HCT116 (cell line): ENCODE measurements at regions not wholly inside any gene's neighbourhood (a gene's known extent, or its start where the extent isn't known, plus 50 kb on each side); places are given as distances from the start of the nearest gene placed in this dataset.

Experiments
- ATAC-seq: fragments of 200-7000 bp; cut with Tn5 transposase; 2 replicates; pipeline ENCODE4 v1.9.1; 2020; ENCODE audit warnings: mild to moderate bottlenecking, moderate library complexity
- BruUV-seq: library from RNA; stranded (reverse); fragments of 400-500 nt; replicated peaks from 2 replicates; lab custom pipeline; 2021; lab: Mats Ljungman, UMichigan
- CTCF ChIA-PET: fragments of 300-600 bp; sonication (Branson Sonifier 250); formaldehyde crosslinking; loops from one replicate; lab custom pipeline; 2021; ENCODE audit warnings: antibody characterized with exemption; lab: Charles Lee
- POLR2A ChIA-PET: fragments of 300-600, 350-600 bp; sonication (Branson Sonifier 250); formaldehyde crosslinking; loops from one replicate; lab custom pipeline; 2021; ENCODE audit warnings: antibody characterized with exemption; lab: Charles Lee
- RAD21 ChIA-PET, 2 experiments: fragments of 300-600 bp; sonication (Branson Sonifier 250); formaldehyde crosslinking; loops; one replicate each; lab custom pipeline; 2023; ENCODE audit warnings: low total read pairs in 2 of 2; ENCODE audit not compliant: uncharacterized antibody in 2 of 2, unreplicated experiment in 2 of 2, low non-redundant PET in 1 of 2; lab: Charles Lee
- DNase-seq: peaks from one replicate; pipeline ENCODE4 v3.0.0-alpha.2; 2010; ENCODE audit warnings: low read depth, low spot score
- H2AFZ ChIP-seq: fragments of 200-600 bp; shearing (Covaris generic), sonication (generic); 2 replicates; pipeline ENCODE4 v1.6.1; 2017; ENCODE audit warnings: low read depth, mixed run types, mixed read lengths, antibody characterized with exemption, low read length; ENCODE audit not compliant: poor library complexity, severe bottlenecking
- H3K27ac ChIP-seq: 2 replicates; pipeline ENCODE4 v1.5.1; 2012; ENCODE audit warnings: low read depth, low read length
- H3K27me3 ChIP-seq: fragments of 200-600 bp; sonication (generic); 2 replicates; pipeline ENCODE4 v1.6.1; 2016; ENCODE audit warnings: mixed run types, low read length, mixed read lengths; ENCODE audit not compliant: insufficient read depth
- H3K36me3 ChIP-seq, 2 experiments: fragments of 200-500 bp in 1 of 2; fragments of 200-600 bp in 1 of 2; sonication (Bioruptor generic) in 1 of 2; sonication (generic) in 1 of 2; 2 replicates each; pipeline versions ENCODE4 v1.5.1 to v1.6.1; 2014 to 2016; ENCODE audit warnings: low read length in 2 of 2, inconsistent platforms in 1 of 2, mixed read lengths in 1 of 2, mixed run types in 1 of 2; ENCODE audit not compliant: insufficient read depth in 2 of 2, control insufficient read depth in 1 of 2
- H3K4me1 ChIP-seq, 2 experiments: fragments of 200-600 bp in 1 of 2; sonication (generic) in 1 of 2; 2 replicates each; pipeline versions ENCODE4 v1.5.1 to v1.6.1; 2012 to 2017; ENCODE audit warnings: low read length in 2 of 2, inconsistent platforms in 1 of 2, mild to moderate bottlenecking in 1 of 2, mixed read lengths in 1 of 2, mixed run types in 1 of 2, moderate library complexity in 1 of 2; ENCODE audit not compliant: insufficient read depth in 2 of 2, control insufficient read depth in 1 of 2
- H3K4me2 ChIP-seq: fragments of 200-600 bp; sonication (generic); 2 replicates; pipeline ENCODE4 v1.6.1; 2017; ENCODE audit warnings: mixed run types, low read length, mixed read lengths
- H3K4me3 ChIP-seq, 2 experiments: fragments of 200-600 bp in 1 of 2; sonication (generic) in 1 of 2; replicated peaks in 1 of 2; 2 replicates each; pipeline ENCODE4 v1.5.1; 2011 to 2016; ENCODE audit warnings: low read length in 2 of 2, control low read depth in 1 of 2, low read depth in 1 of 2, mild to moderate bottlenecking in 1 of 2, mixed read lengths in 1 of 2, mixed run types in 1 of 2
- H3K79me2 ChIP-seq: fragments of 200-600 bp; sonication (generic); 2 replicates; pipeline ENCODE4 v1.6.1; 2017; ENCODE audit warnings: mild to moderate bottlenecking, mixed run types, low read length, moderate library complexity, mixed read lengths; ENCODE audit not compliant: insufficient read depth
- H3K9ac ChIP-seq: fragments of 200-600 bp; sonication (generic); 2 replicates; pipeline ENCODE4 v1.6.1; 2016; ENCODE audit warnings: low read length, mixed read lengths
- H3K9me2 ChIP-seq: fragments of 200-600 bp; sonication (generic), shearing (Covaris generic); 2 replicates; pipeline ENCODE4 v1.6.1; 2017; ENCODE audit warnings: mixed run types, mild to moderate bottlenecking, moderate library complexity; ENCODE audit not compliant: insufficient read depth
- H3K9me3 ChIP-seq, 2 experiments: fragments of 200-500 bp in 1 of 2; fragments of 200-600 bp in 1 of 2; sonication (Bioruptor generic) in 1 of 2; sonication (generic) in 1 of 2; 2 replicates each; pipeline ENCODE4 v1.6.1; 2014 to 2017; ENCODE audit warnings: low read length in 2 of 2, mixed read lengths in 2 of 2, inconsistent platforms in 1 of 2, low read depth in 1 of 2, mild to moderate bottlenecking in 1 of 2, mixed run types in 1 of 2, moderate library complexity in 1 of 2; ENCODE audit not compliant: control insufficient read depth in 1 of 2, insufficient read depth in 1 of 2
- H4K20me1 ChIP-seq: fragments of 200-600 bp; sonication (generic), shearing (Covaris generic); 2 replicates; pipeline ENCODE4 v1.6.1; 2017; ENCODE audit warnings: mixed run types, mild to moderate bottlenecking, moderate library complexity; ENCODE audit not compliant: insufficient read depth
- EGR1 ChIP-seq: IDR thresholded peaks from 2 replicates; pipeline ENCODE4 v1.6.1; 2012; ENCODE audit warnings: low read depth
- ELF1 ChIP-seq: IDR thresholded peaks from 2 replicates; pipeline ENCODE4 v1.6.1; 2012; ENCODE audit warnings: low read depth, borderline replicate concordance
- EZH2 ChIP-seq: fragments of 200-600 bp; sonication (generic); IDR thresholded peaks from 2 replicates; pipeline ENCODE4 v1.6.1; 2017; ENCODE audit warnings: antibody characterized with exemption, mixed run types
- EZH2phosphoT487 ChIP-seq: fragments of 200-600 bp; IDR thresholded peaks from 2 replicates; pipeline ENCODE4 v1.6.1; 2018; ENCODE audit warnings: antibody characterized with exemption, borderline replicate concordance
- JUND ChIP-seq: IDR thresholded peaks from 2 replicates; pipeline ENCODE4 v1.6.1; 2012
- POLR2AphosphoS5 ChIP-seq: IDR thresholded peaks from 2 replicates; pipeline ENCODE4 v1.6.1; 2011; ENCODE audit warnings: mild to moderate bottlenecking, low read depth, low read length, moderate library complexity
- RAD21 ChIP-seq: IDR thresholded peaks from 2 replicates; pipeline ENCODE4 v1.6.1; 2012; ENCODE audit warnings: low read depth, mild to moderate bottlenecking
- SIN3A ChIP-seq: IDR thresholded peaks from 2 replicates; pipeline ENCODE4 v1.6.1; 2012; ENCODE audit warnings: low read depth
- SP1 ChIP-seq: IDR thresholded peaks from 2 replicates; pipeline ENCODE4 v1.6.1; 2012; ENCODE audit warnings: low read depth
- SRF ChIP-seq: IDR thresholded peaks from 2 replicates; pipeline ENCODE4 v1.6.1; 2012; ENCODE audit warnings: low read depth
- TCF7L2 ChIP-seq: IDR thresholded peaks from 2 replicates; pipeline ENCODE4 v1.7.0; 2011; ENCODE audit warnings: borderline replicate concordance, inconsistent platforms; ENCODE audit not compliant: insufficient read depth, insufficient read length; ENCODE audit errors: extremely low read depth
- YY1 ChIP-seq: IDR thresholded peaks from 2 replicates; pipeline ENCODE4 v1.6.1; 2011; ENCODE audit warnings: low read length, low read depth, moderate library complexity, mild to moderate bottlenecking; ENCODE audit not compliant: insufficient replicate concordance; ENCODE audit errors: extremely low read depth
- ZBTB33 ChIP-seq: IDR thresholded peaks from 2 replicates; pipeline ENCODE4 v1.6.1; 2011; ENCODE audit warnings: mild to moderate bottlenecking, low read length, moderate library complexity; ENCODE audit not compliant: insufficient replicate concordance; ENCODE audit errors: extremely low read depth
- ZNF274 ChIP-seq: fragments of 200-500 bp; sonication (Bioruptor generic); IDR thresholded peaks from 2 replicates; pipeline ENCODE4 v1.6.1; 2014; ENCODE audit warnings: mild to moderate bottlenecking, low read depth, low read length, inconsistent platforms
- intact Hi-C: fragments of 100-400 bp; cut with micrococcal nuclease; formaldehyde crosslinking; loops from 2 replicates; pipeline ENCODE4 v1.10.0; 2022
- TF ChIP-seq, protein P1 (sequence below): IDR thresholded peaks from 2 replicates; pipeline ENCODE4 v1.6.1; 2012; ENCODE audit warnings: low read depth
- TF ChIP-seq, protein P2 (sequence below), 3 experiments: fragments of 200-600 bp in 1 of 3; sonication (generic) in 1 of 3; IDR thresholded peaks in 2 of 3; conservative IDR thresholded peaks in 1 of 3; 2 replicates each; pipeline ENCODE4 v1.5.1; 2012 to 2017; ENCODE audit warnings: low read depth in 2 of 3, low read length in 2 of 3, antibody characterized with exemption in 1 of 3, borderline replicate concordance in 1 of 3, control low read depth in 1 of 3, mild to moderate bottlenecking in 1 of 3, mixed read lengths in 1 of 3, mixed run types in 1 of 3, moderate library complexity in 1 of 3; ENCODE audit not compliant: insufficient read depth in 1 of 3

DNA sequence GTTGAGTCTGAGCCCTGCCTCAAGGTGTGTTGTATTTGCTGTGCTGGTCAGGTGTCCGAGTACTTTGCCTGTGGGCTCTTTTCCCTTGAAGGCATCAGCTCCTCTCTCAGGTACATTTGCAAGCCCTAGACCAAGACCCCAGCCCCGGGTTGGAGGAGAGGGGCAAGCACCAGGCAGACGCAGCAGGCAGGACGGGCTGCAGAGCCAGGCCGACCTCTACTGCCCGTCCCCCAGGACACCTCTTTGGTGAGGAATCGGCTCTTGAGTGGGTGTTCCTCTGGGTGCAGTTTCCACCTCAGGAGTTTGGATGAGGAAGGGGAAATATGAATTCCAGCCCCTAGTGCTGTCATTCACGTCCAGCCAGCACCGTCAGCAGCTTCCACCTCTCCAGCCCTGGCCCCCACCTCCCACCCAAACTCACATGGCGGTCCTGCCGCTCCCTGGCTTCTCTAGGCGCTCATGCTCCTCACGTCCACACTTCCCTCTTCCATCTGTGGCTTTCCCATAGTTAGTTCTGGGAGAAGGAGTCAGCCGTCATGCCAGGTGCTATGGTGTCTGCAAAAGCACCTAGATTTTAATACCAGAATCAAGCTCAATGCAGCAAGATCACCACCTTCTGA lies 183.9 kb downstream of the DLL1 start:
- no peaks in the 10 kb centered on the region for H4K20me1 ChIP-seq
- H3K9ac ChIP-seq = no peak overlapping the region
- no peak overlapping the region for H3K4me3 ChIP-seq
- H3K27me3 ChIP-seq = 0 out of 2 replicates have a peak, but pooled peaks cover 3% of the 10 kb centered on the region
- H3K4me1 ChIP-seq = no peaks in the 10 kb centered on the region
- H3K9me3 ChIP-seq = no peaks in the 10 kb centered on the region
- H3K9me2 ChIP-seq = no peaks in the 10 kb centered on the region
- intact Hi-C loops = no loop called here
- no peaks in the 10 kb centered on the region for H3K79me2 ChIP-seq
- DNase-seq = no peak
- RAD21 ChIA-PET = no interaction called here
- BruUV-seq = no TSS peak
- POLR2A ChIA-PET = no interaction called here
- no peak overlapping the region for H3K4me2 ChIP-seq
- ATAC-seq = no peak
- H2AFZ ChIP-seq = no peak overlapping the region
- no peak overlapping the region for H3K27ac ChIP-seq
- H3K36me3 ChIP-seq = no peaks in the 10 kb centered on the region
- TF ChIP-seq EGR1 (no peak), ZBTB33 (no peak), EZH2 (no peak), RAD21 (no peak), POLR2AphosphoS5 (no peak), SP1 (no peak), EZH2phosphoT487 (no peak), SRF (no peak), TCF7L2 (no peak), JUND (no peak), YY1 (no peak), ELF1 (no peak), SIN3A (no peak), ZNF274 (no peak)
- TF ChIP-seq, protein P1, sequence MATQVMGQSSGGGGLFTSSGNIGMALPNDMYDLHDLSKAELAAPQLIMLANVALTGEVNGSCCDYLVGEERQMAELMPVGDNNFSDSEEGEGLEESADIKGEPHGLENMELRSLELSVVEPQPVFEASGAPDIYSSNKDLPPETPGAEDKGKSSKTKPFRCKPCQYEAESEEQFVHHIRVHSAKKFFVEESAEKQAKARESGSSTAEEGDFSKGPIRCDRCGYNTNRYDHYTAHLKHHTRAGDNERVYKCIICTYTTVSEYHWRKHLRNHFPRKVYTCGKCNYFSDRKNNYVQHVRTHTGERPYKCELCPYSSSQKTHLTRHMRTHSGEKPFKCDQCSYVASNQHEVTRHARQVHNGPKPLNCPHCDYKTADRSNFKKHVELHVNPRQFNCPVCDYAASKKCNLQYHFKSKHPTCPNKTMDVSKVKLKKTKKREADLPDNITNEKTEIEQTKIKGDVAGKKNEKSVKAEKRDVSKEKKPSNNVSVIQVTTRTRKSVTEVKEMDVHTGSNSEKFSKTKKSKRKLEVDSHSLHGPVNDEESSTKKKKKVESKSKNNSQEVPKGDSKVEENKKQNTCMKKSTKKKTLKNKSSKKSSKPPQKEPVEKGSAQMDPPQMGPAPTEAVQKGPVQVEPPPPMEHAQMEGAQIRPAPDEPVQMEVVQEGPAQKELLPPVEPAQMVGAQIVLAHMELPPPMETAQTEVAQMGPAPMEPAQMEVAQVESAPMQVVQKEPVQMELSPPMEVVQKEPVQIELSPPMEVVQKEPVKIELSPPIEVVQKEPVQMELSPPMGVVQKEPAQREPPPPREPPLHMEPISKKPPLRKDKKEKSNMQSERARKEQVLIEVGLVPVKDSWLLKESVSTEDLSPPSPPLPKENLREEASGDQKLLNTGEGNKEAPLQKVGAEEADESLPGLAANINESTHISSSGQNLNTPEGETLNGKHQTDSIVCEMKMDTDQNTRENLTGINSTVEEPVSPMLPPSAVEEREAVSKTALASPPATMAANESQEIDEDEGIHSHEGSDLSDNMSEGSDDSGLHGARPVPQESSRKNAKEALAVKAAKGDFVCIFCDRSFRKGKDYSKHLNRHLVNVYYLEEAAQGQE = no peak
- TF ChIP-seq, protein P2, sequence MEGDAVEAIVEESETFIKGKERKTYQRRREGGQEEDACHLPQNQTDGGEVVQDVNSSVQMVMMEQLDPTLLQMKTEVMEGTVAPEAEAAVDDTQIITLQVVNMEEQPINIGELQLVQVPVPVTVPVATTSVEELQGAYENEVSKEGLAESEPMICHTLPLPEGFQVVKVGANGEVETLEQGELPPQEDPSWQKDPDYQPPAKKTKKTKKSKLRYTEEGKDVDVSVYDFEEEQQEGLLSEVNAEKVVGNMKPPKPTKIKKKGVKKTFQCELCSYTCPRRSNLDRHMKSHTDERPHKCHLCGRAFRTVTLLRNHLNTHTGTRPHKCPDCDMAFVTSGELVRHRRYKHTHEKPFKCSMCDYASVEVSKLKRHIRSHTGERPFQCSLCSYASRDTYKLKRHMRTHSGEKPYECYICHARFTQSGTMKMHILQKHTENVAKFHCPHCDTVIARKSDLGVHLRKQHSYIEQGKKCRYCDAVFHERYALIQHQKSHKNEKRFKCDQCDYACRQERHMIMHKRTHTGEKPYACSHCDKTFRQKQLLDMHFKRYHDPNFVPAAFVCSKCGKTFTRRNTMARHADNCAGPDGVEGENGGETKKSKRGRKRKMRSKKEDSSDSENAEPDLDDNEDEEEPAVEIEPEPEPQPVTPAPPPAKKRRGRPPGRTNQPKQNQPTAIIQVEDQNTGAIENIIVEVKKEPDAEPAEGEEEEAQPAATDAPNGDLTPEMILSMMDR (IDR thresholded peaks at IDR 0.05 in 2 of 3, conservative IDR thresholded peaks at IDR 0.05 in 1 of 3; ENCODE audit: borderline replicate concordance in 1 of 3, insufficient read depth in 1 of 3, low read depth in 2 of 3, low read length in 2 of 3) = no peak
- CTCF ChIA-PET = no interaction called here
